Subcutaneous abdominal adipose tissue (tissue), 5 donors: ENCODE measurements at regions not wholly inside any gene's neighbourhood (a gene's known extent, or its start where the extent isn't known, plus 50 kb on each side); places are given as distances from the start of the nearest gene placed in this dataset.

Source experiments
- H3K27ac ChIP-seq: one replicate; pipeline ENCODE4 v1.7.0; 2013; ENCODE audit warnings: low read depth, mild to moderate bottlenecking, inconsistent platforms, low read length, moderate library complexity
- H3K27me3 ChIP-seq, 5 donors: one replicate each; pipeline ENCODE4 v1.7.0; 2013; ENCODE audit warnings: low read length in 5 of 5, inconsistent platforms in 1 of 5; ENCODE audit not compliant: control insufficient read depth in 5 of 5, insufficient read depth in 4 of 5
- H3K36me3 ChIP-seq, 5 donors: one replicate each; pipeline ENCODE4 v1.7.0; 2013; ENCODE audit warnings: low read length in 5 of 5; ENCODE audit not compliant: control insufficient read depth in 5 of 5, insufficient read depth in 5 of 5
- H3K4me1 ChIP-seq, 5 donors: one replicate each; pipeline ENCODE4 v1.7.0; 2013; ENCODE audit warnings: low read length in 5 of 5, mild to moderate bottlenecking in 3 of 5, moderate library complexity in 1 of 5; ENCODE audit not compliant: control insufficient read depth in 5 of 5, insufficient read depth in 5 of 5
- H3K4me3 ChIP-seq, 5 donors: one replicate each; pipeline ENCODE4 v1.7.0; 2013; ENCODE audit warnings: low read length in 5 of 5, low read depth in 1 of 5
- H3K9ac ChIP-seq, 5 donors: one replicate each; pipeline ENCODE4 v1.7.0; 2013; ENCODE audit warnings: low read length in 5 of 5, mild to moderate bottlenecking in 4 of 5, moderate library complexity in 3 of 5
- H3K9me3 ChIP-seq, 5 donors: one replicate each; pipeline ENCODE4 v1.7.0; 2013; ENCODE audit warnings: low read length in 5 of 5; ENCODE audit not compliant: control insufficient read depth in 5 of 5
- donor health status: healthy.
- donor health status: healthy.
- donor health status: healthy.
- donor health status: healthy.
- donor health status: healthy.

DNA sequence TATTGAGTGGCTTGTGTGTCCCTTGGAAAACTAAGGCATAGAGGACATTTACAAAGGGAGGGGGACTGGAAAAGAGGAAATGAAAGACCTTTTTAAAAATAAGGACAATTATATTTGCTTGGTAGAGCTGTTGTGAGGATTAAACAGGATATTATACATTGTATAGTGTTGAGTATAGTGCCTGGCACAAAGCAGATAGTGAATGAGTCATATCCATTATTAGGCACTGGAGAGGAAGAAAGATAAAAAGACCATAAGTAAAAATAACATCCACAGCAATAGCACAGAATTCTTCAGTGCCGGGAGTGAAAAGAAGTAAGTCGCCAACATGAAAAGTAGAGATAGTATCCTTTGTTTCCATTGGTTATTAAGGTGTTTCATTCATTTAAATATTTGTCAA lies 623.3 kb downstream of the PDCD6IP start:
- Histone ChIP-seq H3K36me3 (no peaks in the 10 kb centered on the region), H3K9ac (no peak overlapping the region), H3K4me1 (no peaks in the 10 kb centered on the region), H3K9me3 (peaks cover 0 to 6% (median 3%) of the 10 kb centered on the region in 5 donors), H3K27ac (no peak overlapping the region), H3K4me3 (no peak overlapping the region), H3K27me3 (no peaks in the 10 kb centered on the region)

GRCh38 chr3:34439796-34440195 lies 641.4 kb downstream of the PDCD6IP start:
- Histone ChIP-seq H3K36me3 (no peaks in the 10 kb centered on the region), H3K9me3 (peaks cover 0 to 14% (median 6%) of the 10 kb centered on the region in 5 donors), H3K27ac (no peak overlapping the region), H3K4me3 (no peak overlapping the region), H3K9ac (no peak overlapping the region), H3K4me1 (no peaks in the 10 kb centered on the region), H3K27me3 (no peaks in the 10 kb centered on the region)

DNA sequence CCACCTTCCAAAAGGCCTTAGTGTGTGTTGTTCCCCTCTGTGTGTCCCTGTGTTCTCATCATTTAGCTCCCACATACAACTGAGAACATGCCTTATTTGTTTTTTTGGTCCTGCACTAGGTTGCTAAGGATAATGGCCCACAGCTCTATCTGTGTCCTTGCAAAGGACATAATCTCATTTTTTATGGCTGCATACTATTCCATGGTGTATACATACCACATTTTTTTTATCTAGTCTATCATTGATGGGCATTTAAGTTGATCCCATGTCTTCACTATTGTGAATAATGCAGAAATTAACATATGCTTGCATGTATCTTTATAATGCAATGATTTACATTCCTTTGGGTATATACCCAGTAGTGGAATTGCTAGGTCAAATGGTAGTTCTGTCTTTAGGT lies 645.7 kb downstream of the PDCD6IP start:
- no peak overlapping the region for H3K4me3 ChIP-seq
- no peaks in the 10 kb centered on the region for H3K27me3 ChIP-seq
- H3K9me3 ChIP-seq: peaks cover 0 to 25% (median 7%) of the 10 kb centered on the region in 5 donors
- no peak overlapping the region for H3K9ac ChIP-seq
- no peaks in the 10 kb centered on the region for H3K36me3 ChIP-seq
- H3K4me1 ChIP-seq: no peaks in the 10 kb centered on the region
- H3K27ac ChIP-seq: no peak overlapping the region

DNA sequence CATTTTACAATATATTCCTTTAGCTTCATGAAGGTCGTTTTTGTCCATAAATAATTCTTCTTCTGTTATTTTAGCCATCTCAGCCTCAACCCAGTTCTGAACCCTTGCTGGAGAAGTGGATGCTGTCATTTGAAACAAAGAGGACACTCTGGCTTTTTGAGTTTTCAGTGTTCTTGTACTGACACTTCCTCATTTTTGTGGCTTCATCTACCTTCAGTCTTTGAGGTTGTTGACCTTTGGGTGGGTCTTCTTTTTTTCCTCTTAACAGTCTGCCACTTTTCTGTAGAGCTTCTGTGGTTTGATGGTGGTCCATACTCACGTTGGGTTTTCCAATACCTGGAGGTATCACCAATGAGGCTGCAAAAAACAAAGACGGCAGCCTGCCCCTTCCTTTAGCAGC lies 650.9 kb downstream of the PDCD6IP start:
- Histone ChIP-seq H3K9me3 (peaks cover 1 to 18% (median 2%) of the 10 kb centered on the region in 5 donors), H3K4me3 (no peak overlapping the region), H3K36me3 (no peaks in the 10 kb centered on the region), H3K27ac (no peak overlapping the region), H3K9ac (no peak overlapping the region), H3K4me1 (no peaks in the 10 kb centered on the region), H3K27me3 (no peaks in the 10 kb centered on the region)

DNA sequence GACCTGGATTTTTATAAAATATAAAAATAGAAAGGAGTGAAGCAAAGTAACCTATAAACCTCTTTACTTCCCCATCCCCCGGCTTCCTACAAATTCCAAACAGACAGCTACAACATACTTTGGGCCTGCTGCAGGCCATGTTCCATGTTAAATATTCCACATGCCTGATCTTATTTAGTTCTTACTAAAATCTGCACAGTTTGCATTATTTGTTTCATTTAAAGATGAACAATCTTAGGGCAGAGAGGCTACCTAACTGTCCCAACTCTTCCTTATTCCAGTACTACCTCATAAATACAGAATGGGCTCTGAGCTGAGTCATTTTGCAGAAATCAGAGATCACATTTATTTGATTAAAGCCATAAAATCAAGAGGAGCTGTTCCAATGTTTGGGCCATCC lies 665.0 kb downstream of the PDCD6IP start:
- H3K36me3 ChIP-seq: no peaks in the 10 kb centered on the region
- no peak overlapping the region for H3K9ac ChIP-seq
- H3K4me1 ChIP-seq: no peaks in the 10 kb centered on the region
- H3K9me3 ChIP-seq: peaks cover 0 to 21% (median 13%) of the 10 kb centered on the region in 5 donors
- no peaks in the 10 kb centered on the region for H3K27me3 ChIP-seq
- H3K27ac ChIP-seq: no peak overlapping the region
- no peak overlapping the region for H3K4me3 ChIP-seq

DNA sequence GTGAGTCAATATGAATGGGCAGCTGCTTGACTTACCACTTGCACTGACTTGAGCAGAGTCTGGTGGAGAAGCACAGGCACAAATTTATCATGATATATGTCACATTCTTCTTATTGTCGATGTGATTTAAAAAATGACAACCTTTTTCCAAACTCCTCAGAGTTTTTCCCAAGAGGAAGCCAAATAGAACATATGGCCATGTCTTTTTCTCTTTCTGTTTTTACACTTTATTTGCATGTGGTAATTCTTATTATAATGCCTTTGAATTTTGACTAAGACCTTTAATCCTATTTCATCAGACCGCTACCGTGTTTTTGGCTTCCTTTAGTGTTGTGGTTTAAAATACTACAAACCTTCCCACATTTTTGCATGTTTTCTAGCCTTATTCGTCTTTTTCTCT lies 666.2 kb downstream of the PDCD6IP start:
- H3K36me3 ChIP-seq: no peaks in the 10 kb centered on the region
- no peak overlapping the region for H3K9ac ChIP-seq
- H3K4me1 ChIP-seq: no peaks in the 10 kb centered on the region
- H3K27me3 ChIP-seq: no peaks in the 10 kb centered on the region
- no peak overlapping the region for H3K27ac ChIP-seq
- H3K4me3 ChIP-seq: no peak overlapping the region
- peaks cover 0 to 11% (median 7%) of the 10 kb centered on the region in 5 donors for H3K9me3 ChIP-seq

- no peak overlapping the region for H3K27ac ChIP-seq
- no peak overlapping the region for H3K4me3 ChIP-seq
- H3K9me3 ChIP-seq: peaks cover 0 to 6% (median 0%) of the 10 kb centered on the region in 5 donors
- no peaks in the 10 kb centered on the region for H3K27me3 ChIP-seq
- no peak overlapping the region for H3K9ac ChIP-seq
- no peaks in the 10 kb centered on the region for H3K4me1 ChIP-seq
- H3K36me3 ChIP-seq: no peaks in the 10 kb centered on the region
These were observed 677.4 kb downstream of the PDCD6IP start for GRCh38 chr3:34475851-34476250.

GRCh38 chr3:34483311-34483887 lies 685.0 kb downstream of the PDCD6IP start:
- H3K9ac ChIP-seq: no peak overlapping the region
- H3K4me1 ChIP-seq: no peaks in the 10 kb centered on the region
- no peaks in the 10 kb centered on the region for H3K27me3 ChIP-seq
- H3K36me3 ChIP-seq: no peaks in the 10 kb centered on the region
- no peak overlapping the region for H3K27ac ChIP-seq
- peak overlapping the region in 3 of 5 donors; percentile 15 to 52 (median 36) for H3K4me3 ChIP-seq
- H3K9me3 ChIP-seq: no peaks in the 10 kb centered on the region

- H3K9me3 ChIP-seq: no peaks in the 10 kb centered on the region
- peaks cover 0 to 3% (median 2%) of the 10 kb centered on the region in 5 donors for H3K4me1 ChIP-seq
- no peaks in the 10 kb centered on the region for H3K36me3 ChIP-seq
- H3K4me3 ChIP-seq: no peak overlapping the region
- H3K9ac ChIP-seq: no peak overlapping the region
- no peaks in the 10 kb centered on the region for H3K27me3 ChIP-seq
- H3K27ac ChIP-seq: no peak overlapping the region
These were observed 705.9 kb downstream of the PDCD6IP start for GRCh38 chr3:34504366-34504765.

DNA sequence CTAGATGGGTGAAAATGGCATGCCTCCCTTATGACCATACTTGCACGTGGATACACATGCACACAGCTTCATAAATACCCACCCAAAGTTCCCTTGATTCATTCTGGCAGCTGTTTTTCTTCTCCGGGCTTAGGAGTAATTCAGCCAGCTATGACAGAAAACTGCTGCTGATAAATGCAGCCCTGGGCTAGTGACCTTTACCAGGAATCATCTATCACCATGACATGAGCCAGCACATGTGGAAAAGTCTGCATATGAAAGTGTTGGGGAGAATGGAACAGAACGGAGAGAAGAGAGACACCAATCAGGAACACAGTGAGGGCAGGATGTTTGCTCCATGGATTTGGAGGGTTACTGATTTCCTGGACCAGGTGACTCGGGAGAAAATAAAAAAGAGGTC lies 706.3 kb downstream of the PDCD6IP start:
- Histone ChIP-seq H3K4me1 (peaks cover 0 to 4% (median 2%) of the 10 kb centered on the region in 5 donors), H3K36me3 (no peaks in the 10 kb centered on the region), H3K27ac (no peak overlapping the region), H3K27me3 (no peaks in the 10 kb centered on the region), H3K4me3 (no peak overlapping the region), H3K9ac (no peak overlapping the region), H3K9me3 (no peaks in the 10 kb centered on the region)
